Fibroblast of lung (primary cell): ENCODE measurements at regions not wholly inside any gene's neighbourhood (a gene's known extent, or its start where the extent isn't known, plus 50 kb on each side); places are given as distances from the start of the nearest gene placed in this dataset.

Source experiments
- EZH2 ChIP-seq: IDR thresholded peaks from 2 replicates; pipeline ENCODE4 v1.5.1; 2012; ENCODE audit warnings: low read length, control low read depth, mild to moderate bottlenecking; ENCODE audit errors: missing control alignments
- TF ChIP-seq, protein P1 (sequence below), 2 donors: IDR thresholded peaks in 1 of 2; conservative IDR thresholded peaks in 1 of 2; 1 replicate in 1 of 2; 2 replicates in 1 of 2; pipeline ENCODE4 v1.5.1; 2011 to 2012; ENCODE audit warnings: low read length in 2 of 2, control low read depth in 1 of 2, inconsistent platforms in 1 of 2, low read depth in 1 of 2, mild to moderate bottlenecking in 1 of 2

DNA sequence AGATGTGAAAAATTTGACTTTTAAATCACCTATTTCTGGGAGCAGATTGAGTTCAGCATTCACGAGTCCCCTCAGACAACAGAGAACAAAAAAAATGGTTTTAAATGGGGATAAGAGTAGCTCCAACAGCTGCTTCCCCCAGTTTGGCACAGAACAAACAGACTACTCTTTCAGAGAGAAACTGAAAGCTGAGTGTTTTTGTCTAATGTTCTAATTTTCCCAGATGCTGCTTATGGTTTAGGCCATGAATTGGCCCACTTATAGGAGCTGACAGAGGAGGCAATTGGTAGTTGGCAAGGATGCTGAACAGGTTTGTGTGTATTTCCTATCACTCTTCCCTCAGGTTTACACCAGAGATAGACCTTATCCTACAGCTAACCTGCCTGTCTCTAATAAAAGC, 1637.4 kb upstream of the PRMT6 start:
- TF ChIP-seq, protein P1, sequence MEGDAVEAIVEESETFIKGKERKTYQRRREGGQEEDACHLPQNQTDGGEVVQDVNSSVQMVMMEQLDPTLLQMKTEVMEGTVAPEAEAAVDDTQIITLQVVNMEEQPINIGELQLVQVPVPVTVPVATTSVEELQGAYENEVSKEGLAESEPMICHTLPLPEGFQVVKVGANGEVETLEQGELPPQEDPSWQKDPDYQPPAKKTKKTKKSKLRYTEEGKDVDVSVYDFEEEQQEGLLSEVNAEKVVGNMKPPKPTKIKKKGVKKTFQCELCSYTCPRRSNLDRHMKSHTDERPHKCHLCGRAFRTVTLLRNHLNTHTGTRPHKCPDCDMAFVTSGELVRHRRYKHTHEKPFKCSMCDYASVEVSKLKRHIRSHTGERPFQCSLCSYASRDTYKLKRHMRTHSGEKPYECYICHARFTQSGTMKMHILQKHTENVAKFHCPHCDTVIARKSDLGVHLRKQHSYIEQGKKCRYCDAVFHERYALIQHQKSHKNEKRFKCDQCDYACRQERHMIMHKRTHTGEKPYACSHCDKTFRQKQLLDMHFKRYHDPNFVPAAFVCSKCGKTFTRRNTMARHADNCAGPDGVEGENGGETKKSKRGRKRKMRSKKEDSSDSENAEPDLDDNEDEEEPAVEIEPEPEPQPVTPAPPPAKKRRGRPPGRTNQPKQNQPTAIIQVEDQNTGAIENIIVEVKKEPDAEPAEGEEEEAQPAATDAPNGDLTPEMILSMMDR (conservative IDR thresholded peaks at IDR 0.05 in 1 of 2, IDR thresholded peaks at IDR 0.05 in 1 of 2; ENCODE audit: low read depth in 1 of 2, low read length in 2 of 2), result no peak
- no peak for TF ChIP-seq EZH2
